GM12891 (cell line): ENCODE measurements at regions not wholly inside any gene's neighbourhood (a gene's known extent, or its start where the extent isn't known, plus 50 kb on each side); places are given as distances from the start of the nearest gene placed in this dataset.

Source experiments
- PAX5 ChIP-seq: IDR thresholded peaks from 2 replicates; pipeline ENCODE4 v1.6.1; 2011; ENCODE audit warnings: low read length, moderate library complexity, mild to moderate bottlenecking; ENCODE audit not compliant: insufficient read depth, severe bottlenecking
- POLR2A ChIP-seq: IDR thresholded peaks from 2 replicates; pipeline ENCODE4 v1.6.1; 2011; ENCODE audit warnings: low read depth, low read length, control low read depth
- POLR2AphosphoS5 ChIP-seq: IDR thresholded peaks from 2 replicates; pipeline ENCODE4 v1.6.1; 2011; ENCODE audit warnings: low read depth, low read length, control low read depth
- SPI1 ChIP-seq: IDR thresholded peaks from 2 replicates; pipeline ENCODE4 v1.6.1; 2011; ENCODE audit warnings: low read depth, low read length, control low read depth
- TAF1 ChIP-seq: IDR thresholded peaks from 2 replicates; pipeline ENCODE4 v1.6.1; 2011; ENCODE audit warnings: low read depth, low read length, control low read depth

DNA sequence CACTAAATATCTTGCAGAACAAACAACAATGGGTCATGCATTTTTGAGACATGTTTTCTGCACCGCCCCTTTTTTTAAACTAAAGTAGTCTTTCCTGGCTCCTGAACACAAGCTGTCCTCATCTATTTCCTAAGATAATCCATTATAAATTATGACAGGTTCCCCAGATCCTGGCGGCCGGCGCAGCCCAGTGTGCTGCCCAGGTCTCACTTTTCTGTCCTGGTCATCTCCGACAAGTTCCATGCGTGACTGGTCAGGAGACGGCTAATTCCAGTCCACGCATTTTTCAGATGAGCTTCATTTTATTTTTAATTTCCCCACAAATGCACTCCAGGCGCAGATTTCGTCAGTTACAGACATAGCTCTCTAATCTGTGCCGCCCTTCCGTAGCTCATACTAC is 92.9 kb upstream of the EGFLAM start:
- TF ChIP-seq POLR2AphosphoS5 (no peak), POLR2A (no peak), PAX5 (no peak), TAF1 (no peak), SPI1 (no peak)
